ENCODE measurements at regions not wholly inside any gene's neighbourhood (a gene's known extent, or its start where the extent isn't known, plus 50 kb on each side); places are given as distances from the start of the nearest gene placed in this dataset.

DNA sequence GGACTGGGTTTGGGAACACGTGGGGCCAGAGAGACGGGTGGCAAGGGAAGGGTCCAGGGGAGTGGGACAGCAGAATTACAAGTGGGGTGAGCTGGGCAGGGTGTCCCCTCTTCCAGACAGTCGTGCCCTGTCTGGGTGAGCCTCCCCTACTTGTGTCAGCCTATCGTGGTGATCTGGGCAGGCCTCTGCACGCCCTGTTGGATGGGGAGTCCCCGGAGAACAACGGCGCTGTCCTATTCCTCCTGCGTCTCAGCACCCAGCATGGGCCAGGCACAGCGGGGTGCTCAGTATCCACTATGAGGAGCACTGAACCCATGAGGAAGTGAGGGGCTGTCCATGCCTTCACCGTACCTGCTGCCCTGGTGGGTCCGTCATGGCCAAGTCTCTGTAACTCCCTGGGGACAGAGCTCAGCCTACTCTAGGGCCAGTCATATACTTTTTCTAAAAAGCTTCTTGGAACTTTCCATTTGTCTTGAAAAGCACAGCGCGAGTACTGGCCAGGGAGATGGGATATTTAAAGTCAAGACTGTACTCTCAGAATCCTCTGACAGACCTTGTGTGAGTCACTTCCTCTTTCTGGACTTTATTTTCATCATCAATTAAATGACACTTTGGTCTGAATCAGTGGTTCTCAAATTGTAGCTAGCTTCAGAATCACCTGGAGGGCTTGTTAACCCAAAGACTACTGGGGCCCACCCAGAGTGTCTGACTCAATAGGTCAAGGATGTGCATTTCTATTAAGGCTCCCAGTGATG lies 81.7 kb upstream of the NECTIN1 start:
- intact Hi-C loops (cut with DNase I) = no loop called here
- DNase-seq (ENCODE audit: low spot score) = no peak

DNA sequence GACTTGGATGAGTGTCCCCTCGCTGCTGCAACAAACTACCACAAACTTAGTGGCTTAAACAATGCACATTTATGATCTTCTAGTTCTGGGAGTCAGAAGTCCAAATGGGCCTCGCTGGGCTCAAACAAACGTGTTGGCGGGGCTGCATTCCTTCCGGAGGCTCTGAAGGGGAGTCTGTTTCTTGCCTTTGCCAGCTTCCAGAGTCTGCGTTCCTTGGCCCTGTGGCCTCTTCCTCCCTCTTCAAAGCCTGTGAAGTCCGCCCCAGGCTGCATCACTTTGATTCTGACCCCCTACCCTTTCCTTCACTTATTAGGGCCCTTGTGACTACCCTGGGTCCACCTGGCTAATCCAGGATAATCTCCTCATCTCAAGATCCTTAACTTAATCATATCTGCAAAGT lies 80.3 kb upstream of the NECTIN1 start:
- intact Hi-C loops (cut with DNase I) = no loop called here
- DNase-seq (ENCODE audit: low spot score) = no peak

DNA sequence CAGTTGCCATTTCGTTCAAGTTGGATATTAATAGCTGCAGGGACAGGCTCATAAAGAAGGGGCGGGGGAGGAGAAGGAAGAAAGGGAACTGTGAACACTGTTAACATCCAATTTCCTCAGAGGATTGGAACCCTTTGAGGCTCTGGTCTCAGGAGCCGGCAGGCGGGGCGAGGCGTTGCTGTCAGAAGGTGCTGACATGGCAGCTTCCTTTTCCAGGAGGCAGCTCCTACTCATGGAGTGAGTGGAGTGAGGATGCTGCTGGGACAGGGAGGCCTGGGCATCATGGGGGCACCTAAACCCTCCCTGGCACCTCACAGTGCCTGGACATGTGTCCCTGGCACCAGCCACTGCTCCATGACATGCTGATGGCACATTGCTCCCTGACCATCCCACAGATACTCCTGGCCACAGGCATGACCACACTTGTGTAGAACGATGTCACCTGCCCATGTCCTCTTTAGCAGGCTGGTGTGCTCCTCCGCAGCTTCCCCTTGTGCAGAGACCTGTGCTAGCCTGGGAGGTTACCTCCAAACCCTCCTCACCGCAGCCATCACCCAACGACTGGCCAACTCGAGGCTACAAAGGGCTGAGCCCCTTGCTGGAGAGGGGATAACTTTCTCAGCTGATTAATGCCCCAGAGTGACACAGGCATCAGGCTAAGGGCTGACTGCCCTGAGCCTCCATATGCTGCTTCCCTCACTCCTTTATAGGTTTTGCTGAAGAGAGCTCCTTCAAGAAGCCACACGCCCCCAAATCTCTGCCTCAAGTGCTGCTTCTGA lies 79.6 kb upstream of the NECTIN1 start:
- intact Hi-C loops (cut with DNase I) = no loop called here
- DNase-seq (ENCODE audit: low spot score) = no peak

- intact Hi-C loops (cut with DNase I) = loop anchor here (2.0 kb wide), 1 partner anchor 29 kb away; no protein-coding TSS in a partner anchor
- DNase-seq (ENCODE audit: low spot score) = no peak
Measured at GRCh38 chr11:119807841-119808240, 78.8 kb upstream of the NECTIN1 start.

- intact Hi-C loops (cut with DNase I) = loop anchor here (2.0 kb wide), 1 partner anchor 29 kb away; no protein-coding TSS in a partner anchor
- no peak for DNase-seq (ENCODE audit: low spot score)
Measured at GRCh38 chr11:119807402-119807801, 78.4 kb upstream of the NECTIN1 start.

DNA sequence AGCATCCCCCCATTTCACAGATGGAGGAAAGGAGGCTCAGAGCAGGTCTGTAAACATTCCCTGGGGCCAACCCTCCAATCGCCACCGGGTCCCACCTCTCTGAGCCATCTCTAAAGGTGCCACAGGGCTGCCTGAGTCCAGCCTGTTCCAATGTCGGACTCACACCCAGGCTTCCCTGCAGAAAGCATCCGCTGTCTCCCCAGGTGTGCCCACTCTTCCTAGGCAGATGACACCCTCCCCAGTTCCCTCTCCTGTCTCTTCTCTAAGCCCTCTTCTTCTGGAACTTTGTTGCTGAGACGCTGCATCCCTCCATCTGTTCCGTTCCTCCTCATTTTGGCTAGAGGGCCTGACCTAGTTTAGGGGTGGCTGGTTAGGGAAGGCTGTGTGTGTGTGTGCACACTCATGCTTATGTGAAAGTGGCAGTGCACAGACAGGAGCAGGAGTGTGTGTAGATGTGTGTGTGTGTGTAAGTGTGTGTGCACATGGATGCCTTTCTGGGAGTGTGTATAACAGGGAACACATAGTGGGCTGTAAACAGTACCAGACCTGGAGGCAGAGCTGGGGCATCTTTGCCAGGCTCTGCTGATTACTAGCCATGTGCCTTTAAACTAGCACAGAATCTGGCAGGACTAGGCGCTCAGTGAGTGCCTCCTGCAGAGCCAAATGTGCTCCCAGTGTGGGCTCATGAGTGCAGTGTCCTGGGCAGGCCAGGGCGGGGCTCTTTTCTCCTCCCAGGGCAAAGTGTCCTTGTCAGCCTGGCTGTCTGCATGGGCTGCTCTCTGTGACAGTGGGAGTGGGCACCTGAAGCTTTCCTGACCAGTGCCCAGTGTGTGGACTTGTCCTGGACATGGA lies 77.3 kb upstream of the NECTIN1 start:
- intact Hi-C loops (cut with DNase I) = loop anchor here (2.0 kb wide), 1 partner anchor 27 kb away; no protein-coding TSS in a partner anchor
- DNase-seq (ENCODE audit: low spot score) = no peak

DNA sequence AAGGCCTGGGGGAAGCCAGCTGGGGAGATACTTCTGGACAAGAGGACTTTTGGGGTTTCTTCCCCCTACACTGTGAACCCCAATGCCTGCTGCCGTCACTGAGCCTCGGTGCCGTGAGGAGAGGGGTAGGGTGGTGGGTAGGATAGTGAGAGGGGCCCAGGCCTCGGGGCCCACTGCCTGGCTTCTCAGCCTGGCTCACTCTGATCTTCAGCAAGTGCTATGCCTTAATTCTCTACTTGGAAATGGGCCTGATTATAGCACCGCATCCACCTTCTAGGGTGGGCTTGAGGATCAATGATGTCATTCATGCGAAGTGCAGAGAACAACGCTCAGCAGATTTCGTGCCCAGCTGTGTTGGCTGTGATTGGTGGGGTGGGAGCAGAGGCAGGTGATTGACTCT lies 76.7 kb upstream of the NECTIN1 start:
- intact Hi-C loops (cut with DNase I) = loop anchor here (2.0 kb wide), 1 partner anchor 27 kb away; no protein-coding TSS in a partner anchor
- no peak for DNase-seq (ENCODE audit: low spot score)

DNA sequence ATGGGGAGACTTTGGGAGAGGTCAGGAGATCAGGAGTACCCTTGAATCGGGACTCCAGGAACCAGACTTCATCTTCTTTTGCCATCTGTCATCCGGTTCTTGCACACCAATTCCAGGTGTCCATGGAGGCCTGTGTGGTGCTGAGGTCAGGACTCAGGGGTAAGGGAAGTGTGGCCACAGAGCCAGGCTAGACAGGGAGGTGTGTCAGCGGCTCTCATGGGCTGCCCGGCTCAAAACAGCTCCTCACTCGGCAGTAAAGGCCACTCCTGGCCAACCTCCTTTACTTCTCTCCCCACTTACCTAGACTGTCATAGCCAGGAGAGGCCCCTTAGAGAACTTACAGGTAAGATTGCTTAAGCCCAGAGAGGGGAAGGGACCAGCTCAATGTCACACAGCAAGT lies 75.7 kb upstream of the NECTIN1 start:
- no peak for DNase-seq (ENCODE audit: low spot score)
- intact Hi-C loops (cut with DNase I) = no loop called here

DNA sequence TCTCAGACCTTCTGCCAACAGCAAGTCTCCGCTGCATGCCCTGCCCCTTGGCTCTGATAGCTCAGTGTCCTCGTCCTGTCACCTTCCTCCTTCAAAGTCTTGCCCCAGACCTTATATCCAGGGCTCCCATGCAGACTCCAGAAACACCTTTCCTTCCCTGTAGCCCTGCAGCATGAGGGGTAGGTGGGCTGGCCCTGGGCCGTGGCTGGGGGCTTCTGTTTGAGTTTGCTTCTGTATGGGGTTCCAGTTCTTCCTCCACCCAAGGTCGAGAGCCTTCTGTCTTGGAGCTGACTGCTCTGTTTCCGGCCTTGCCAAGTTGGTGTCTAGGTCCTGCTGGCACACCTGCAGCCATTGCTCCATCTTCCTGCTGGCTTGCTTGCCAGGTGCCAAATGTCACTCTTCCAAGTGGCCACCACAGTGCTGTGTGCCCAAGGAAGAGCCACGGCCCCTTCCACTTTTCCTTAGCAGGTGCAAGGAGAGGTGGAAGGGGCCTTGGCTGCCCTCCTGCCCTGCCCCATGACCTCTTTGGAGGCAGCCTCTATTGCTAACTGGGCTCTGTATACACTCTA lies 74.8 kb upstream of the NECTIN1 start:
- no peak for DNase-seq (ENCODE audit: low spot score)
- intact Hi-C loops (cut with DNase I) = no loop called here

DNA sequence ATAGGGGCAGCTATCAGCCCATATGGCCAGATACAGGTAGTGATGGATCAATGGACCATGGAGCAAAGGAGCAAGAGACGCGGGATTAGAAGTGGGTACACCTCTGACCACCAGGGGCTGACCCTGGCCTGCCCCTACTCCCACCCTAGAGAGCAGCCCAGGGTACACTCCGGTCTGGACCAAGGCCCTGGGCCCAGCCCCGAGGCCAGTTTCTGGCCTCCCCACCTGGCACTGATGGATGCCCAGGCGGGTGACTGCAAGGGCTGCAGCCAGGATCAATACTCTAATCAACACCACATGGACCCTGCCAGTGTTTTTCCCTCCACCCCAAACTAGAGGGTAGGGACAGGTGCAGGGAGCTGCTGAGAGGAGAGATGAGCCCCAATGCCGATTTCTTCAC lies 74.1 kb upstream of the NECTIN1 start:
- intact Hi-C loops (cut with DNase I) = no loop called here
- no peak for DNase-seq (ENCODE audit: low spot score)

- no peak for DNase-seq (ENCODE audit: low spot score)
- intact Hi-C loops (cut with DNase I) = no loop called here
Measured at GRCh38 chr11:119802670-119803069, 73.7 kb upstream of the NECTIN1 start.

GRCh38 chr11:119800619-119801018 lies 71.6 kb upstream of the NECTIN1 start:
- intact Hi-C loops (cut with DNase I) = no loop called here
- DNase-seq (ENCODE audit: low spot score) = no peak

GRCh38 chr11:119800171-119800570 lies 71.2 kb upstream of the NECTIN1 start:
- intact Hi-C loops (cut with DNase I) = no loop called here

DNA sequence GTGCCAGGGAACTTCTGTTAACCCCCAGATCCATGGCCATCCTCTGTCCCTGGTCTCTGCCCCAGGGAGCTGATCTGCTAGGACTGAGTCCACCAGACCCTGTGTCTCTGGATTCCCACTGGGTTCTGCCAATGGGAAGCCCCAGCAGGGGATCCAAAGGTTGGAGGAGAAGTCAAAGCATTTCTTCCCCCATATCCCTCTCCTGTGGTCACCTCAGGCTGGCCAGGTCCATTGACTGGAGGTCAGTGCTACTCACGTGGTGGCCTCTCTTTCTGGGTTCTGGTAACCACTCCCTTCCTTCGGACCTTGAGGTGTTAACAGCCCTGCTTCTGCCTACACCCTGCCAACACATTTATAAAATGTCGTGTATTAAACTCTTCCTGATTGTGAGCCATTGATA lies 69.7 kb upstream of the NECTIN1 start:
- intact Hi-C loops (cut with DNase I) = no loop called here
- DNase-seq (ENCODE audit: low spot score) = no peak

More at GRCh38 chr11:119800171-119800570, 71.2 kb upstream of the NECTIN1 start:
- no peak for DNase-seq (ENCODE audit: low spot score)

GRCh38 chr11:119797736-119798135 lies 68.7 kb upstream of the NECTIN1 start:
- no peak for DNase-seq (ENCODE audit: low spot score)
- intact Hi-C loops (cut with DNase I) = no loop called here

- intact Hi-C loops (cut with DNase I) = no loop called here
- DNase-seq (ENCODE audit: low spot score) = no peak
Measured at GRCh38 chr11:119797123-119797611, 68.2 kb upstream of the NECTIN1 start.

DNA sequence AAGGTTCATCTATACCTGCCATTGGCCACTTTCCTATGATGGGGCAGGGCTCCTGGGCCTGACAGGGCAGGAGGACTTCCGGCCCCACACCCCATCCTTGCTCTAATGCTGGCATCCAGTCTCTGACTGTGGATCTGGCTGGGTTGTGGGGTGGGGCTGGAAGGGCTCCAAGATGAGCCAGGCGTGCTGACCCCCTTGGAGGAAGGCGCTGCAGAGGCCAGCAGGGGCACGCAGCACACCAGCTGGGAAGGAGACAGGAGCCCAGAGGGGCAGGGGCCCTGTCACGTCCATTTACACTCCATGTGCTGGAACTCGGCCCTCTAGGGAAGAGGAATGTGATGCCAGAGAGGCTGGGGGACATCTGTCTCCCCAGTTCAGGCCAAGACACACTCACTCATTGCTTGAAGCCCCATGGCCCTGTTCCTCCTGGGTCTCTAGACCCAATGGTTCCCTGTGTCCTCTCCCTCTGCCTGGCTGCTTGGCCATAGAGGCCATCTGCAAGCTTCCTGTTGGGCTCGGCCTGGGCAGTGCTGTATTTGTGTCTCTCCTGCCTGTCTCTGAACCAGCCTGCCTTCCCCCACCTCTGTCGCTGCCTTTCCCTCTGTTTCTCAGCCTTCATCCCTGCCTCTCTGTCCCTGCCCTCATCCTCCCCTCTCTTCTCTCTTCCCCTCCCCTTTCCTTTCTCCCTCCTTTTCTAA lies 67.5 kb upstream of the NECTIN1 start:
- intact Hi-C loops (cut with DNase I) = no loop called here
- DNase-seq (ENCODE audit: low spot score) = no peak

DNA sequence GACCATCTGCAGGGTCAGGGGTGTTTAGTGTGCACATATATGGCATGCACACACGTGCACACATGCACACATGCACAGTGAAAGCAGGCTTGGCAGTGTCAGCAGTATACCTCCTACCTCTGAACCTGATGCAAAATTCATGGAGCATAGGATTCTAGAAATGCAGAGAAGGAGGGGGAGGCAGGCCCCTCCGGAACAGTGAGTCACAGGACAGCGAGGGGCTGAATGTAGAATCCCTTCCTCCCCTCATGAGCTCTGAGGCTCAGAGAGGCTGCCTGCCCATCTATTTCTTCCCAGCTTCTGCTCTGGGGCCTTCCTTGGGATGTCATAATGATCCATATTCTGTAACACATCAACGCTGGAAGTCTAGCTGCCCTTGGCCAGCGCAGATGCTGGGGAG lies 66.7 kb upstream of the NECTIN1 start:
- DNase-seq (ENCODE audit: low spot score) = no peak
- intact Hi-C loops (cut with DNase I) = no loop called here

DNA sequence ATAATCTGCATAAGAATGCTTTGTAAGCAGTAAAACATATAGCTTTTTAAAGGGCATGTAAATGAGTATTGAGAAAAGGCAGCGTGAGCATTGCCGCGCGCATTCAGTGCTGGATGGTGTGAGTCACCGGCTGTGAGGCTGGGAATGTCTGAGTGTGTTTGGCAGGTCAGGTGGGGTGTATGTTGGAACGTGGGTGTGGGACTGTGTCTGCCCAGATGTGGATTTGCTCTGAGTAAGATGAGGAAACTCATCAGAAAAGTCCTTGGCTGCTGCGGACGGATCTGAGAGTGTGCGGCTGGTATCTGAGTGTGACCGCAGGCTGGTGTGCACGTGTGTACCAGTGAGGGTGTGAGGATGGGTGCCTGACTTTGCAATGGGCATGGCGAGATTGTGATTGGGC lies 66.2 kb upstream of the NECTIN1 start:
- DNase-seq (ENCODE audit: low spot score) = no peak
- intact Hi-C loops (cut with DNase I) = no loop called here
